ENCODE measurements at regions not wholly inside any gene's neighbourhood (a gene's known extent, or its start where the extent isn't known, plus 50 kb on each side); places are given as distances from the start of the nearest gene placed in this dataset.

- no peak for TF ChIP-seq ZC3H11A (IDR thresholded peaks at IDR 0.05)
- no peak for TF ChIP-seq MAZ (IDR thresholded peaks at IDR 0.05; ENCODE audit: borderline replicate concordance, low read depth, low read length)
- no peak for TF ChIP-seq ELK1 (IDR thresholded peaks at IDR 0.05; ENCODE audit: low read depth, low read length)
- no peak for TF ChIP-seq SREBF2 (IDR thresholded peaks at IDR 0.05)
- TF ChIP-seq BCL3 (IDR thresholded peaks at IDR 0.05): no peak
- no peak for TF ChIP-seq HOXB5 (CRISPR knock-in tag; IDR thresholded peaks at IDR 0.05)
- no peak for TF ChIP-seq EHF (CRISPR knock-in tag; IDR thresholded peaks at IDR 0.05)
- no peak for TF ChIP-seq HEYL (CRISPR knock-in tag; IDR thresholded peaks at IDR 0.05)
- no peak for TF ChIP-seq PHF8 (IDR thresholded peaks at IDR 0.05; ENCODE audit: borderline replicate concordance, low read depth)
- no peak for TF ChIP-seq RARB (CRISPR knock-in tag; IDR thresholded peaks at IDR 0.05)
- no peak for TF ChIP-seq HMGXB4 (CRISPR knock-in tag; IDR thresholded peaks at IDR 0.05; ENCODE audit: borderline replicate concordance)
- TF ChIP-seq NR3C1 (IDR thresholded peaks at IDR 0.05): no peak
- TF ChIP-seq PBX3 (IDR thresholded peaks at IDR 0.05): no peak
- no peak for TF ChIP-seq POLR2AphosphoS2 (conservative IDR thresholded peaks at IDR 0.05; ENCODE audit: low read length)
- TF ChIP-seq POLR2A (IDR thresholded peaks at IDR 0.05; ENCODE audit: low read length): no peak
- no peak for TF ChIP-seq EP300 (IDR thresholded peaks at IDR 0.05)
- no peak for TF ChIP-seq KDM1A (IDR thresholded peaks at IDR 0.05; ENCODE audit: low read depth)
- no peak for TF ChIP-seq CHD4 (IDR thresholded peaks at IDR 0.05; ENCODE audit: borderline replicate concordance)
- TF ChIP-seq CHD2 (IDR thresholded peaks at IDR 0.05; ENCODE audit: low read length, partially characterized antibody): no peak
- H3K9me3 ChIP-seq: no peaks in the 10 kb centered on the region
- DNase-seq (ENCODE audit: low read depth in 1 of 2, low spot score in 1 of 2) (no peak), FAIRE-seq (no peak), ATAC-seq (no peak)
- ChIA-PET POLR2A (no interaction called here), CTCF (no interaction called here)
- no peaks in the 10 kb centered on the region for H3K4me1 ChIP-seq
- no peak overlapping the region for H3K4me2 ChIP-seq
- H3K27ac ChIP-seq: no peak overlapping the region
- no peak overlapping the region for H3K4me3 ChIP-seq
Measured at GRCh38 chr6:15741405-15741804, 78.6 kb upstream of the DTNBP1 start.

GRCh38 chr6:15739867-15740266 lies 77.0 kb upstream of the DTNBP1 start:
- Histone ChIP-seq H3K4me2 (no peak overlapping the region), H3K4me1 (no peaks in the 10 kb centered on the region), H3K4me3 (no peak overlapping the region), H3K9me3 (no peaks in the 10 kb centered on the region), H3K27ac (no peak overlapping the region)
- ChIA-PET POLR2A (no interaction called here), CTCF (no interaction called here)
- no peak for FAIRE-seq
- TF ChIP-seq RAD21 (conservative IDR thresholded peaks at IDR 0.05 in 1 of 2, IDR thresholded peaks at IDR 0.05 in 1 of 2): no peak
- TF ChIP-seq FOSB (CRISPR knock-in tag; IDR thresholded peaks at IDR 0.05): no peak
- no peak for TF ChIP-seq POLR2AphosphoS2 (conservative IDR thresholded peaks at IDR 0.05; ENCODE audit: low read length)
- no peak for TF ChIP-seq PBX3 (IDR thresholded peaks at IDR 0.05)
- WGBS (ENCODE audit: missing lambda C conversion rate): 66% methylated on average over 3 of the region's 3 CpGs
- DNase-seq (ENCODE audit: low read depth in 1 of 2, low spot score in 1 of 2): no peak
- ATAC-seq: no peak

All from A549 (cell line).